DND-41 (cell line): ENCODE measurements at regions not wholly inside any gene's neighbourhood (a gene's known extent, or its start where the extent isn't known, plus 50 kb on each side); places are given as distances from the start of the nearest gene placed in this dataset.
A peak's percentile ranks its signal among the peaks of the same experiment; 100 is the strongest.

Experiments used
- ATAC-seq: fragments of 200-7000 bp; cut with Tn5 transposase; 3 replicates; pipeline ENCODE4 v1.9.1; 2021; ENCODE audit warnings: low read depth; ENCODE audit not compliant: insufficient read depth
- DNase-seq: peaks from one replicate; pipeline ENCODE4 v3.0.0-alpha.2; 2020
- H2AFZ ChIP-seq: 2 replicates; pipeline ENCODE4 v1.6.0; 2012; ENCODE audit warnings: low read depth, low read length
- H3K27ac ChIP-seq: 2 replicates; pipeline ENCODE4 v1.5.1; 2012; ENCODE audit warnings: low read length, inconsistent platforms
- H3K27me3 ChIP-seq: fragments of 200-600 bp; sonication (generic); 2 replicates; pipeline ENCODE4 v1.6.0; 2012; ENCODE audit warnings: low read length, mild to moderate bottlenecking, inconsistent platforms; ENCODE audit not compliant: insufficient read depth, poor library complexity
- H3K36me3 ChIP-seq: 2 replicates; pipeline ENCODE4 v1.5.1; 2012; ENCODE audit warnings: low read length, inconsistent platforms; ENCODE audit not compliant: insufficient read depth
- H3K4me1 ChIP-seq: 2 replicates; pipeline ENCODE4 v1.5.1; 2012; ENCODE audit warnings: mild to moderate bottlenecking, low read length; ENCODE audit not compliant: insufficient read depth
- H3K4me2 ChIP-seq: 2 replicates; pipeline ENCODE4 v1.6.0; 2012; ENCODE audit warnings: mild to moderate bottlenecking, moderate library complexity, low read length, inconsistent platforms; ENCODE audit not compliant: insufficient read depth
- H3K4me3 ChIP-seq, 2 experiments: fragments of 200-600 bp in 1 of 2; shearing (Covaris generic) in 1 of 2; 2 replicates each; pipeline ENCODE4 v1.5.1; 2012 to 2016; ENCODE audit warnings: inconsistent platforms in 2 of 2, low read length in 2 of 2, mild to moderate bottlenecking in 2 of 2, low read depth in 1 of 2, moderate library complexity in 1 of 2
- H3K79me2 ChIP-seq: 2 replicates; pipeline ENCODE4 v1.6.0; 2012; ENCODE audit warnings: low read length, inconsistent platforms; ENCODE audit not compliant: insufficient read depth
- H3K9ac ChIP-seq: 2 replicates; pipeline ENCODE4 v1.6.0; 2012; ENCODE audit warnings: low read depth, mild to moderate bottlenecking, inconsistent platforms, low read length, moderate library complexity
- H3K9me3 ChIP-seq: 2 replicates; pipeline ENCODE4 v1.5.1; 2012; ENCODE audit warnings: low read length, moderate library complexity, mild to moderate bottlenecking, inconsistent platforms; ENCODE audit not compliant: insufficient read depth, severe bottlenecking
- H4K20me1 ChIP-seq: 2 replicates; pipeline ENCODE4 v1.6.0; 2012; ENCODE audit warnings: low read length; ENCODE audit not compliant: insufficient read depth
- EZH2 ChIP-seq: IDR thresholded peaks from 3 replicates; pipeline ENCODE4 v1.6.1; 2012; ENCODE audit warnings: borderline replicate concordance, low read depth, mild to moderate bottlenecking, moderate library complexity, low read length, inconsistent platforms; ENCODE audit not compliant: severe bottlenecking
- TF ChIP-seq, protein P1 (sequence below): IDR thresholded peaks from 2 replicates; pipeline ENCODE4 v1.5.1; 2012; ENCODE audit warnings: borderline replicate concordance, low read length, moderate library complexity, mild to moderate bottlenecking; ENCODE audit not compliant: poor library complexity, severe bottlenecking; ENCODE audit errors: extremely low read depth

DNA sequence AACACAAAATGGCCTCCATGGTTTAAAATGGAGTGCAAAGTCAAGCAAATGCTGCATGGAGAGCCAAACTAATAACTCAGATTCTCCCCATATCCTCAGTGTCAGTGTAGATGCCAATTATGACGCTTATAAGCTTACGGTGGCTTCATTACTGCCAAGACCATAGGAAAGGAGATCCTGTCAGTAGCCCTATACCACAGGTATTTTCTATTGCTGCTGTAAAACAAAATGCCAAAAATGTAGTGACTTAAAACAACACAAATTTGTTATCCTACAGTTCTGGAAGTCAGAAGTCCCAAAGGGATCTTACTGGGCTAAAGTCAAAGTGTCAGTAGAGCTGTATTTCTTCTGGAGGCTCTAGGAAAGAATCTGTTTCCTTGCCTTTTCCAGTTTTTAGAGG lies 149.8 kb upstream of the GBE1 start:
- TF ChIP-seq EZH2 = no peak
- TF ChIP-seq, protein P1, sequence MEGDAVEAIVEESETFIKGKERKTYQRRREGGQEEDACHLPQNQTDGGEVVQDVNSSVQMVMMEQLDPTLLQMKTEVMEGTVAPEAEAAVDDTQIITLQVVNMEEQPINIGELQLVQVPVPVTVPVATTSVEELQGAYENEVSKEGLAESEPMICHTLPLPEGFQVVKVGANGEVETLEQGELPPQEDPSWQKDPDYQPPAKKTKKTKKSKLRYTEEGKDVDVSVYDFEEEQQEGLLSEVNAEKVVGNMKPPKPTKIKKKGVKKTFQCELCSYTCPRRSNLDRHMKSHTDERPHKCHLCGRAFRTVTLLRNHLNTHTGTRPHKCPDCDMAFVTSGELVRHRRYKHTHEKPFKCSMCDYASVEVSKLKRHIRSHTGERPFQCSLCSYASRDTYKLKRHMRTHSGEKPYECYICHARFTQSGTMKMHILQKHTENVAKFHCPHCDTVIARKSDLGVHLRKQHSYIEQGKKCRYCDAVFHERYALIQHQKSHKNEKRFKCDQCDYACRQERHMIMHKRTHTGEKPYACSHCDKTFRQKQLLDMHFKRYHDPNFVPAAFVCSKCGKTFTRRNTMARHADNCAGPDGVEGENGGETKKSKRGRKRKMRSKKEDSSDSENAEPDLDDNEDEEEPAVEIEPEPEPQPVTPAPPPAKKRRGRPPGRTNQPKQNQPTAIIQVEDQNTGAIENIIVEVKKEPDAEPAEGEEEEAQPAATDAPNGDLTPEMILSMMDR = no peak
- no peaks in the 10 kb centered on the region for H3K79me2 ChIP-seq
- H3K27me3 ChIP-seq = no peaks in the 10 kb centered on the region
- peaks cover 6% of the 10 kb centered on the region for H3K9me3 ChIP-seq
- 0 out of 2 replicates have a peak overlapping the region, but pooled peaks have one; percentile 10 for H2AFZ ChIP-seq
- H3K27ac ChIP-seq = no peak overlapping the region
- no peaks in the 10 kb centered on the region for H3K36me3 ChIP-seq
- H3K4me3 ChIP-seq = no peak overlapping the region
- ATAC-seq = no peak
- no peak overlapping the region for H3K4me2 ChIP-seq
- H3K4me1 ChIP-seq = no peaks in the 10 kb centered on the region
- H4K20me1 ChIP-seq = no peaks in the 10 kb centered on the region
- no peak for DNase-seq
- no peak overlapping the region for H3K9ac ChIP-seq

GRCh38 chr3:81910244-81910852 lies 148.9 kb upstream of the GBE1 start:
- no peaks in the 10 kb centered on the region for H3K4me1 ChIP-seq
- peak; percentile 30 for DNase-seq
- peaks cover 6% of the 10 kb centered on the region for H3K9me3 ChIP-seq
- no peaks in the 10 kb centered on the region for H3K27me3 ChIP-seq
- H3K4me3 ChIP-seq = no peak overlapping the region
- peak; percentile 71; the same call in 2 of the 3 replicates for ATAC-seq
- no peaks in the 10 kb centered on the region for H3K36me3 ChIP-seq
- H3K79me2 ChIP-seq = no peaks in the 10 kb centered on the region
- no peak overlapping the region for H3K27ac ChIP-seq
- no peak for TF ChIP-seq EZH2
- TF ChIP-seq, protein P1 = peak; percentile 79
- H3K4me2 ChIP-seq = no peak overlapping the region
- no peak overlapping the region for H3K9ac ChIP-seq
- no peaks in the 10 kb centered on the region for H4K20me1 ChIP-seq
- H2AFZ ChIP-seq = no peak overlapping the region

GRCh38 chr3:81909796-81910195 lies 148.4 kb upstream of the GBE1 start:
- no peak for ATAC-seq
- no peak overlapping the region for H3K4me2 ChIP-seq
- H3K79me2 ChIP-seq = no peaks in the 10 kb centered on the region
- no peaks in the 10 kb centered on the region for H3K36me3 ChIP-seq
- no peak overlapping the region for H3K27ac ChIP-seq
- TF ChIP-seq, protein P1 = no peak
- no peak for TF ChIP-seq EZH2
- no peak for DNase-seq
- no peak overlapping the region for H3K9ac ChIP-seq
- H3K4me3 ChIP-seq = no peak overlapping the region
- no peaks in the 10 kb centered on the region for H3K27me3 ChIP-seq
- no peak overlapping the region for H2AFZ ChIP-seq
- H4K20me1 ChIP-seq = no peaks in the 10 kb centered on the region
- H3K4me1 ChIP-seq = no peaks in the 10 kb centered on the region
- peaks cover 9% of the 10 kb centered on the region for H3K9me3 ChIP-seq
